ENCODE measurements at regions not wholly inside any gene's neighbourhood (a gene's known extent, or its start where the extent isn't known, plus 50 kb on each side); places are given as distances from the start of the nearest gene placed in this dataset.

GRCh38 chr15:26106556-26106955 is 243.4 kb upstream of the ATP10A start:
- Histone ChIP-seq H3K27ac (replicated peaks) (no peak overlapping the region), H3K4me3 (replicated peaks; ENCODE audit: insufficient read depth, low read length) (no peak overlapping the region), H3K27me3 (ENCODE audit: insufficient read depth, poor library complexity, severe bottlenecking) (no peaks in the 10 kb centered on the region)
- no peak for DNase-seq (ENCODE audit: low read depth in 1 of 2, low spot score in 1 of 2)
- TF ChIP-seq GABPA (IDR thresholded peaks at IDR 0.05; ENCODE audit: low read depth): no peak

DNA sequence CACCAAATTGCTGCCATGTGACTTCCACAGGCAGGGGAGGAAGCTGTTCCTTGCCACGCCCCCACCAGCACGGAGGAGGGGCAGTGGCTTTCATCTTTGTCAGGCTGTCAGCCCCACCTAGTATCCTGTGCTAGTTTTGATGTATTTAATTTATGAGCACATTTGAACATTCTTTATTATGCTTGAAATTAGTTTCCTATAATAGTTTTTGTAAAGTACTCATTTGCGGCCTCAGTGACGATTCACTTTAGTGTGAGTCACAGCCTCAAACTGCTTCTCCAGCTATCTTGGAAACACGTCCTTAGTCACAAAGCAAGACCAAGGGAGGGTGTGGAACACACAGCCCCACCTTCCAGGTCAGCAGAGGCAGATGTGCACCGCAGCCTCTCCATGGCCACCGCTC is 239.9 kb upstream of the ATP10A start:
- TF ChIP-seq GABPA (IDR thresholded peaks at IDR 0.05; ENCODE audit: low read depth): no peak
- TF ChIP-seq REST (IDR thresholded peaks at IDR 0.05; ENCODE audit: insufficient replicate concordance, low read depth): no peak
- TF ChIP-seq POLR2AphosphoS5 (IDR thresholded peaks at IDR 0.05; ENCODE audit: low read depth): no peak
- no peak for TF ChIP-seq SPI1 (IDR thresholded peaks at IDR 0.05; ENCODE audit: borderline replicate concordance, low read depth)
- TF ChIP-seq, protein P1, sequence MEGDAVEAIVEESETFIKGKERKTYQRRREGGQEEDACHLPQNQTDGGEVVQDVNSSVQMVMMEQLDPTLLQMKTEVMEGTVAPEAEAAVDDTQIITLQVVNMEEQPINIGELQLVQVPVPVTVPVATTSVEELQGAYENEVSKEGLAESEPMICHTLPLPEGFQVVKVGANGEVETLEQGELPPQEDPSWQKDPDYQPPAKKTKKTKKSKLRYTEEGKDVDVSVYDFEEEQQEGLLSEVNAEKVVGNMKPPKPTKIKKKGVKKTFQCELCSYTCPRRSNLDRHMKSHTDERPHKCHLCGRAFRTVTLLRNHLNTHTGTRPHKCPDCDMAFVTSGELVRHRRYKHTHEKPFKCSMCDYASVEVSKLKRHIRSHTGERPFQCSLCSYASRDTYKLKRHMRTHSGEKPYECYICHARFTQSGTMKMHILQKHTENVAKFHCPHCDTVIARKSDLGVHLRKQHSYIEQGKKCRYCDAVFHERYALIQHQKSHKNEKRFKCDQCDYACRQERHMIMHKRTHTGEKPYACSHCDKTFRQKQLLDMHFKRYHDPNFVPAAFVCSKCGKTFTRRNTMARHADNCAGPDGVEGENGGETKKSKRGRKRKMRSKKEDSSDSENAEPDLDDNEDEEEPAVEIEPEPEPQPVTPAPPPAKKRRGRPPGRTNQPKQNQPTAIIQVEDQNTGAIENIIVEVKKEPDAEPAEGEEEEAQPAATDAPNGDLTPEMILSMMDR (IDR thresholded peaks at IDR 0.05; ENCODE audit: insufficient read depth, low read length): no peak
- H3K27ac ChIP-seq (replicated peaks): no peak overlapping the region
- no peak overlapping the region for H3K4me3 ChIP-seq (replicated peaks; ENCODE audit: insufficient read depth, low read length)
- no peak for DNase-seq (ENCODE audit: low read depth in 1 of 2, low spot score in 1 of 2)
- no peaks in the 10 kb centered on the region for H3K27me3 ChIP-seq (ENCODE audit: insufficient read depth, poor library complexity, severe bottlenecking)

DNA sequence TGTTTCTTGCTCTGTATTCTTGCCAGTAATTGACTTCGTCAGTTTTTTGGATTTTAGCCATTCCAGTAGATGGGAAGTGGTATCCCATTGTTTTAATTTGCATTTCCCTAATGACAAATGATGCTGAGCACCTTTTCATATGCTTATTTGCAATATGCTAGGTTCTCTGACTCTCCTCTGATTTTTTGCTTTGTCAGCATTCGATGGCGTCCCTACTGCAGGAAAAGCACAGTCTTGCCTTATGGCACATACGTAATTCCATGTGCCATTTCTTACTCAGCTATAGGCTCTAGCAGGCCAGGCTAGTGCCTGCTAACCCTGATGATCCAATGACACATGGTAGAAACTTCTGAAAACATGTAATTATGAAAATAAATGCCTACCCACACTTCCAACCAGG is 239.2 kb upstream of the ATP10A start:
- DNase-seq (ENCODE audit: low read depth in 1 of 2, low spot score in 1 of 2): no peak
- H3K27me3 ChIP-seq (ENCODE audit: insufficient read depth, poor library complexity, severe bottlenecking): no peaks in the 10 kb centered on the region
- no peak overlapping the region for H3K27ac ChIP-seq (replicated peaks)
- no peak for TF ChIP-seq POLR2AphosphoS5 (IDR thresholded peaks at IDR 0.05; ENCODE audit: low read depth)
- no peak for TF ChIP-seq SPI1 (IDR thresholded peaks at IDR 0.05; ENCODE audit: borderline replicate concordance, low read depth)
- TF ChIP-seq, protein P1 (IDR thresholded peaks at IDR 0.05; ENCODE audit: insufficient read depth, low read length): no peak
- no peak for TF ChIP-seq REST (IDR thresholded peaks at IDR 0.05; ENCODE audit: insufficient replicate concordance, low read depth)
- no peak for TF ChIP-seq GABPA (IDR thresholded peaks at IDR 0.05; ENCODE audit: low read depth)
- no peak overlapping the region for H3K4me3 ChIP-seq (replicated peaks; ENCODE audit: insufficient read depth, low read length)

GRCh38 chr15:26101443-26101842 is 238.3 kb upstream of the ATP10A start:
- H3K27ac ChIP-seq (replicated peaks): no peak overlapping the region
- DNase-seq (ENCODE audit: low read depth in 1 of 2, low spot score in 1 of 2): no peak
- H3K27me3 ChIP-seq (ENCODE audit: insufficient read depth, poor library complexity, severe bottlenecking): no peaks in the 10 kb centered on the region
- H3K4me3 ChIP-seq (replicated peaks; ENCODE audit: insufficient read depth, low read length): no peak overlapping the region
- TF ChIP-seq GABPA (IDR thresholded peaks at IDR 0.05; ENCODE audit: low read depth): no peak
- no peak for TF ChIP-seq POLR2AphosphoS5 (IDR thresholded peaks at IDR 0.05; ENCODE audit: low read depth)
- TF ChIP-seq REST (IDR thresholded peaks at IDR 0.05; ENCODE audit: insufficient replicate concordance, low read depth): no peak
- TF ChIP-seq, protein P1 (IDR thresholded peaks at IDR 0.05; ENCODE audit: insufficient read depth, low read length): no peak
- no peak for TF ChIP-seq SPI1 (IDR thresholded peaks at IDR 0.05; ENCODE audit: borderline replicate concordance, low read depth)

Measured in HL-60 (cell line).